SU-DHL-6 (cell line): ENCODE measurements at regions not wholly inside any gene's neighbourhood (a gene's known extent, or its start where the extent isn't known, plus 50 kb on each side); places are given as distances from the start of the nearest gene placed in this dataset.

Experiments
- EZH2phosphoT487 ChIP-seq: fragments of 200-600 bp; sonication (generic), shearing (Covaris generic); conservative IDR thresholded peaks from 2 replicates; pipeline ENCODE4 v1.6.1; 2018; ENCODE audit warnings: mild to moderate bottlenecking, antibody characterized with exemption, low read length, moderate library complexity, mixed read lengths
- TF ChIP-seq, protein P1 (sequence below): fragments of 200-600 bp; sonication (generic); IDR thresholded peaks from one replicate; pipeline ENCODE4 v1.5.1; 2017; ENCODE audit warnings: antibody characterized with exemption, mild to moderate bottlenecking, low read length, moderate library complexity; ENCODE audit not compliant: insufficient read depth, poor library complexity, severe bottlenecking

GRCh38 chr5:13536933-13537332 is 407.6 kb downstream of the DNAH5 start:
- TF ChIP-seq, protein P1, sequence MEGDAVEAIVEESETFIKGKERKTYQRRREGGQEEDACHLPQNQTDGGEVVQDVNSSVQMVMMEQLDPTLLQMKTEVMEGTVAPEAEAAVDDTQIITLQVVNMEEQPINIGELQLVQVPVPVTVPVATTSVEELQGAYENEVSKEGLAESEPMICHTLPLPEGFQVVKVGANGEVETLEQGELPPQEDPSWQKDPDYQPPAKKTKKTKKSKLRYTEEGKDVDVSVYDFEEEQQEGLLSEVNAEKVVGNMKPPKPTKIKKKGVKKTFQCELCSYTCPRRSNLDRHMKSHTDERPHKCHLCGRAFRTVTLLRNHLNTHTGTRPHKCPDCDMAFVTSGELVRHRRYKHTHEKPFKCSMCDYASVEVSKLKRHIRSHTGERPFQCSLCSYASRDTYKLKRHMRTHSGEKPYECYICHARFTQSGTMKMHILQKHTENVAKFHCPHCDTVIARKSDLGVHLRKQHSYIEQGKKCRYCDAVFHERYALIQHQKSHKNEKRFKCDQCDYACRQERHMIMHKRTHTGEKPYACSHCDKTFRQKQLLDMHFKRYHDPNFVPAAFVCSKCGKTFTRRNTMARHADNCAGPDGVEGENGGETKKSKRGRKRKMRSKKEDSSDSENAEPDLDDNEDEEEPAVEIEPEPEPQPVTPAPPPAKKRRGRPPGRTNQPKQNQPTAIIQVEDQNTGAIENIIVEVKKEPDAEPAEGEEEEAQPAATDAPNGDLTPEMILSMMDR, result no peak
- no peak for TF ChIP-seq EZH2phosphoT487
